ENCODE measurements at regions not wholly inside any gene's neighbourhood (a gene's known extent, or its start where the extent isn't known, plus 50 kb on each side); places are given as distances from the start of the nearest gene placed in this dataset.

DNA sequence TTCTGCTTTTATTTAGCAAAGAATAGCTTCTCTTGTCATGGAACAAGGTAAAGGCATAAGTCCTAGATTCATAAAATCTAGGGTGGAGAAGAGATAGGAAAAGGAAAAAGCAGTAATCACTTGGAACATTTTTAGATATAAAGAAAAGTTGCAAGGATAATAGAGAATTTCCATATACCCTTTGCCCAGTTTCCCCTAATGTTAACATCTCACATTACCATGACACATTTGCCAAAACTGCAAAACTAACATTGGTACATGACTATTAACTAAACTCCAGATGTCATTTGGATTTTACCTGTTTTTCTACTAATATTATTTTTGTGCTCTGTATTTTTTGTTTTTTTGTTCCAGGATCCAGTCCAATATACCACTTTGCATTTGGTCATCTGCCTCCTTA is 265.1 kb downstream of the ETAA1 start:
- peaks cover 0 to 5% (median 0%) of the 10 kb centered on the region in 4 donors for H3K9me3 ChIP-seq
- no peaks in the 10 kb centered on the region for H3K27me3 ChIP-seq
- H3K4me3 ChIP-seq: no peak overlapping the region
- DNase-seq (ENCODE audit: low spot score in 2 of 2): no peak
- TF ChIP-seq POLR2A (IDR thresholded peaks at IDR 0.05) (no peak), EP300 (IDR thresholded peaks at IDR 0.05) (no peak)
- TF ChIP-seq, protein P1, sequence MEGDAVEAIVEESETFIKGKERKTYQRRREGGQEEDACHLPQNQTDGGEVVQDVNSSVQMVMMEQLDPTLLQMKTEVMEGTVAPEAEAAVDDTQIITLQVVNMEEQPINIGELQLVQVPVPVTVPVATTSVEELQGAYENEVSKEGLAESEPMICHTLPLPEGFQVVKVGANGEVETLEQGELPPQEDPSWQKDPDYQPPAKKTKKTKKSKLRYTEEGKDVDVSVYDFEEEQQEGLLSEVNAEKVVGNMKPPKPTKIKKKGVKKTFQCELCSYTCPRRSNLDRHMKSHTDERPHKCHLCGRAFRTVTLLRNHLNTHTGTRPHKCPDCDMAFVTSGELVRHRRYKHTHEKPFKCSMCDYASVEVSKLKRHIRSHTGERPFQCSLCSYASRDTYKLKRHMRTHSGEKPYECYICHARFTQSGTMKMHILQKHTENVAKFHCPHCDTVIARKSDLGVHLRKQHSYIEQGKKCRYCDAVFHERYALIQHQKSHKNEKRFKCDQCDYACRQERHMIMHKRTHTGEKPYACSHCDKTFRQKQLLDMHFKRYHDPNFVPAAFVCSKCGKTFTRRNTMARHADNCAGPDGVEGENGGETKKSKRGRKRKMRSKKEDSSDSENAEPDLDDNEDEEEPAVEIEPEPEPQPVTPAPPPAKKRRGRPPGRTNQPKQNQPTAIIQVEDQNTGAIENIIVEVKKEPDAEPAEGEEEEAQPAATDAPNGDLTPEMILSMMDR (IDR thresholded peaks at IDR 0.05): no peak
- H3K36me3 ChIP-seq: no peaks in the 10 kb centered on the region
- no peak overlapping the region for H3K27ac ChIP-seq
- H3K4me1 ChIP-seq: peaks cover 0 to 5% (median 0%) of the 10 kb centered on the region in 4 donors

DNA sequence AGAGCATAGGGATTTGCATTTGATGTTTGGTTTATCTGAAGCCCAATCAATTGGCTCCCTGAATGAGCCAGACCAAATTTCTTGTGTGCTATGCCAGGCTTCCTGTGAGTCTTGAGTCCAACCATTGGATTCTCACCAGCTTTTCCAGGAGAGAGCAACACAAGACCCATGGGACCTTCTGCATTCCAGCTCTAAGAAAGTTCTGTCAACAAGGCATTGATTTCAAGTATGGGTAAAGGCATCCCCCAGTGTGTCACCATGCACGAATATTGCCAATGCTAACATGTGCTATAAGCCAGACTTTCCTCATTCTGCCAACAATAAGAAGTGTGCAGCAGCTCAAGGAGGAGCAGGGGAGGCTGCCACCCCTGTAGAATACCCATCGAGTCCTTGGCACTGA is 266.6 kb downstream of the ETAA1 start:
- H3K27me3 ChIP-seq: no peaks in the 10 kb centered on the region
- no peak overlapping the region for H3K27ac ChIP-seq
- peaks cover 0 to 10% (median 0%) of the 10 kb centered on the region in 4 donors for H3K4me1 ChIP-seq
- TF ChIP-seq, protein P1 (IDR thresholded peaks at IDR 0.05): no peak
- no peak for TF ChIP-seq POLR2A (IDR thresholded peaks at IDR 0.05)
- TF ChIP-seq EP300 (IDR thresholded peaks at IDR 0.05): no peak
- H3K36me3 ChIP-seq: no peaks in the 10 kb centered on the region
- no peak overlapping the region for H3K4me3 ChIP-seq
- no peak for DNase-seq (ENCODE audit: low spot score in 2 of 2)
- 67 to 78% methylated on average over 2 of the region's 2 CpGs for WGBS, 2 donors
- H3K9me3 ChIP-seq: peaks cover 0 to 3% (median 0%) of the 10 kb centered on the region in 4 donors

DNA sequence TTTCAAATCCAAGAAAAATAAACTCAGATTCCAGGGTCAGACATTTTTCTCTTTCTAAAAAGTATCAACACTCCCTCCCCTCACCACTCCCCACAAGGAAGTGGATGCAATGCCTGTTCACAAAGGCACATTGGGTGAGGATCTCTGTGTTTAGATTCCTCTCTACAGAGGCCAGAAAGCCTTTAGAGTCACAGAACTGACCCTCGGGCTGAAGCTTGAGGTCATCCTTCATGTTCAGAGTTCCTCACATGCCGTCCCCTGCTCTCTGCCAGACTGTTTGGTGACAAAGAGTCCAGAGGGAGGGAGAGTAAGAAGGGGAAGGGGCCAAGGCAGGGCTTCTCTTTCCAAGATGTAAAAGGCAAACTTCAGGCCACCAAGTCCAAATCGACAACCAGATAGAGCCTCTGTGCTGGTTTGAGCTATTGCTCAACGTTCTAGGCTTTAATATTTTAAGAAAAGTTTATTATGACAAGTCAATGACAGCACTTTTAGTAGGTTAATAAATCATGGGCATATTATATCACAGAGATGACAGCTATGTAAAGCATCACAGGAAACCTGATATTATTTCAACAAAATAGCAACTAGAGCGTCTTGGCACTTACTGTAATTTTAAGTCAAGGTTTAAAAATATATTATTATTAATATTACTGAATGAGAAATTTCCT is 269.4 kb downstream of the ETAA1 start:
- Histone ChIP-seq H3K4me3 (no peak overlapping the region), H3K9me3 (no peaks in the 10 kb centered on the region), H3K27ac (no peak overlapping the region), H3K4me1 (peaks cover 0 to 10% (median 0%) of the 10 kb centered on the region in 4 donors), H3K36me3 (no peaks in the 10 kb centered on the region), H3K27me3 (no peaks in the 10 kb centered on the region)
- no peak for DNase-seq (ENCODE audit: low spot score in 2 of 2)
- TF ChIP-seq EP300 (IDR thresholded peaks at IDR 0.05): peak in 1 of 2 donors; percentile 17
- TF ChIP-seq, protein P1 (IDR thresholded peaks at IDR 0.05): no peak
- 33% methylated on average over 5 of the region's 5 CpGs for WGBS, 2 donors

DNA sequence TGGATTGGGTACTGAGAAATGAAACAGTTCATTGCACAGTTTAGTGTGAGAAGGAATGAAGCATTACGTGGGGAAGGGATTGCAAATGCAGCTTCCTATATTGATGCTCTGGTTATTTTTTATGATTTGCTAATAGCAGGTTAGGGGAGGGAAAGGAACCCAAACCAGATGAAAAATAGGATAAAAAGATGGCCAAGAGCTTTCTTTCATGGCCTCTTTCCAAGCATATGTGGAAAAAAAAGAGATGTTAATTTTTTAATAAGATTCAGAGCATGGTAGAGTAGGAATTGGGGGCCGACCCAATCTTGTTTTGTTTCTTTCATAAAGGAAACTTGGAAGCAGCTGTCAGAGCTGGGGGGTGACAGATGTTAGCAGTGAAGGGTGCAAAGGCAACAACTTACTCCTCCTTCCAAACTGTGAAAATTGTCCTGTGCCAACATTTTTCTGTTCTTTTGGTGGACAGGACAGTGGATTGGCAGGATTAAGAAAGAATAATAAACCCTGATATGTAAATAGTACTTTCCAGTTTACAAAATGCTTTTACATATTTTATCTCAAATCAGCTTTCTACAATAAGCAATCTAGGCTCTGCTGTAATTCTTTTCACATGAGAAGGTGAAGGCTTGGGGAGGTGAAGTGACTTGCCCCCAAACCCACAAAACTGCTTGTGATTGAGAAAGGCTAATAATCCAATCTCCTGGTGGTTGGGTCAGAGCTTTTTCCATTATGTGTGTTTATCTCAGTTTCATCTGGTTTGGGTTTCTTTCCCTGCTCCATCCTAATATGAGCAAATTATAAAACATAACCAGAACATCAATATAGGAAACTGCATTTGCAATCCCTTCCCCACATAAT is 270.1 kb downstream of the ETAA1 start:
- WGBS, 2 donors: 44% methylated on average over 2 of the region's 2 CpGs
- DNase-seq (ENCODE audit: low spot score in 2 of 2): no peak
- Histone ChIP-seq H3K36me3 (no peaks in the 10 kb centered on the region), H3K27ac (no peak overlapping the region), H3K4me3 (no peak overlapping the region), H3K9me3 (no peaks in the 10 kb centered on the region), H3K27me3 (no peaks in the 10 kb centered on the region), H3K4me1 (peaks cover 0 to 10% (median 0%) of the 10 kb centered on the region in 4 donors)
- TF ChIP-seq EP300 (IDR thresholded peaks at IDR 0.05) (no peak), POLR2A (IDR thresholded peaks at IDR 0.05) (no peak)
- TF ChIP-seq, protein P1 (IDR thresholded peaks at IDR 0.05): no peak

DNA sequence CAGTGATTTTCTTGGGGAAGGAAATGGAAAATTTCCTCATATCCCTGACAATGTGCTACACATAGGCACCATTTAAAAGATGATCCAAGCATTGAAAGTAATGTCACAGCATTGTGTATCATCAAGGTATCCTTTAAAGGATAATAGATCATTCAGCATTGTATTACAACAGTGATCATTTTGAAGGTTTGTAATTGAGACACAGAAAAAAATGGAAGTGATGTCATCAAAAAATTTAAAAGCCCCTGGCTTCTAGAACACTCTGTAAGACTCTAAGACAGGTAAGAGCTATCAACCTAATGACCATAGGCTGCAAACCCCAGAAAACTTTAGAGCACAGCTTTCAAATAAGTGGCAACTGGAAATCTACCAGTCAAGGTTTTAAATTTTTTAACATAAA is 271.4 kb downstream of the ETAA1 start:
- Histone ChIP-seq H3K27me3 (no peaks in the 10 kb centered on the region), H3K4me3 (no peak overlapping the region), H3K9me3 (no peaks in the 10 kb centered on the region), H3K27ac (no peak overlapping the region), H3K36me3 (no peaks in the 10 kb centered on the region), H3K4me1 (peaks cover 0 to 10% (median 0%) of the 10 kb centered on the region in 4 donors)
- TF ChIP-seq, protein P1 (IDR thresholded peaks at IDR 0.05): no peak
- no peak for TF ChIP-seq POLR2A (IDR thresholded peaks at IDR 0.05)
- no peak for TF ChIP-seq EP300 (IDR thresholded peaks at IDR 0.05)
- DNase-seq (ENCODE audit: low spot score in 2 of 2): no peak

All from tibial nerve (tissue), 4 donors.